OCI-LY3 (cell line): ENCODE measurements at regions not wholly inside any gene's neighbourhood (a gene's known extent, or its start where the extent isn't known, plus 50 kb on each side); places are given as distances from the start of the nearest gene placed in this dataset.

Source experiments
- CTCF ChIP-seq: fragments of 200-600, 300-600 bp; sonication (generic); IDR thresholded peaks from 2 replicates; pipeline ENCODE4 v1.5.1; 2014; ENCODE audit warnings: antibody characterized with exemption, low read length, low read depth
- EZH2phosphoT487 ChIP-seq: fragments of 200-600 bp; shearing (Covaris generic); IDR thresholded peaks from 2 replicates; pipeline ENCODE4 v1.6.1; 2018; ENCODE audit warnings: antibody characterized with exemption, mixed run types, low read depth

DNA sequence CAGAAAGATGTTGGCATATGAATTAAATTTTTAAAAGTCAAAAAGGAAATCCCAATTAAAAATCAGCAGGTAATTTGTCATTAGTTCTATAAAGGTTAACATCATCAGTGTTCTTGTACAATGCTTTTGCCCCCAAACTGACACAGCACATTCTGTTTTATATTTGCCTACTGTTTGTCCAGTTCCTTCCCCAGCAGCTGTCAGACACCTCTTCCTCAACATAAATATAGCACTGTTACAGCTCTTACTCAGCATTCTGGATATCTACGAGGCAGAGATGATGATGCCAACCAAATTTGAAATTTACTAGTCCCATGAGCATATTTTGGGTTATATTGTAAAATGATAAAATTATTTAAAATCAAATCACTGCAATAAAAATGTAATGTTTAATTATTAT is 124.6 kb downstream of the SINHCAF start:
- no peak for TF ChIP-seq CTCF
- no peak for TF ChIP-seq EZH2phosphoT487
